ENCODE measurements at regions not wholly inside any gene's neighbourhood (a gene's known extent, or its start where the extent isn't known, plus 50 kb on each side); places are given as distances from the start of the nearest gene placed in this dataset.

DNA sequence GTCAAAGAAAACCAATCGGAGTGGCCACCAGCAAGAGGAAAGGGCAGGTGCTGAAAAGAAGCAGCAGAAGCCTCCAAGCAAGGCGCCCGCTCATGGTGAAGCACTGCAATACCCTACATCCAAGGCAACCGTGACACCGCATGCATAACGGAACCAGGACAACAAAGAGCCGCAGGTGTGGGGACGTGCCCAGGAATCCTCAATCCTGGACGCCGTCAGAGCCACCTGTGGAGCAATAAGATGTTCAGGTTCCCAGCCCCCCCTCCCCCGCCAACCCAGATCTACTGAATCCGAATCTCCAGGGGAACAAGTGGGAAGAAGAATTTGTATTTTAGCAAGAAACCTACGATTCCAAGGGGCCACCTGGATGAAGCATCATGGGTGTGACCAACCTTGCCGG is 70.8 kb downstream of the SHANK2 start:
- Histone ChIP-seq H3K36me3 (no peaks in the 10 kb centered on the region), H3K27me3 (ENCODE audit: insufficient read depth, low read depth, severe bottlenecking) (no peaks in the 10 kb centered on the region), H3K27ac (no peak overlapping the region), H3K9me3 (ENCODE audit: severe bottlenecking) (peaks cover 4% of the 10 kb centered on the region), H3K4me3 (ENCODE audit: low read depth, low read length) (no peak overlapping the region)
- no peak for DNase-seq
- no peak for TF ChIP-seq CTCF (IDR thresholded peaks at IDR 0.05; ENCODE audit: low read depth, low read length)

- H3K27me3 ChIP-seq (ENCODE audit: insufficient read depth, low read depth, severe bottlenecking) = no peaks in the 10 kb centered on the region
- DNase-seq = no peak
- no peak for TF ChIP-seq CTCF (IDR thresholded peaks at IDR 0.05; ENCODE audit: low read depth, low read length)
- no peak overlapping the region for H3K27ac ChIP-seq
- H3K9me3 ChIP-seq (ENCODE audit: severe bottlenecking) = peaks cover 4% of the 10 kb centered on the region
- H3K36me3 ChIP-seq = no peaks in the 10 kb centered on the region
- no peak overlapping the region for H3K4me3 ChIP-seq (ENCODE audit: low read depth, low read length)
These were observed 71.5 kb downstream of the SHANK2 start for GRCh38 chr11:71180694-71181470.

GRCh38 chr11:71179877-71180605 is 72.3 kb downstream of the SHANK2 start:
- TF ChIP-seq CTCF (IDR thresholded peaks at IDR 0.05; ENCODE audit: low read depth, low read length) = no peak
- no peak for DNase-seq
- Histone ChIP-seq H3K36me3 (no peaks in the 10 kb centered on the region), H3K4me3 (ENCODE audit: low read depth, low read length) (no peak overlapping the region), H3K9me3 (ENCODE audit: severe bottlenecking) (peaks cover 4% of the 10 kb centered on the region), H3K27ac (no peak overlapping the region), H3K27me3 (ENCODE audit: insufficient read depth, low read depth, severe bottlenecking) (no peaks in the 10 kb centered on the region)

GRCh38 chr11:71178076-71178475 is 74.3 kb downstream of the SHANK2 start:
- H3K27me3 ChIP-seq (ENCODE audit: insufficient read depth, low read depth, severe bottlenecking) = no peaks in the 10 kb centered on the region
- H3K27ac ChIP-seq = no peak overlapping the region
- DNase-seq = no peak
- TF ChIP-seq CTCF (IDR thresholded peaks at IDR 0.05; ENCODE audit: low read depth, low read length) = no peak
- H3K9me3 ChIP-seq (ENCODE audit: severe bottlenecking) = peaks cover 4% of the 10 kb centered on the region
- no peaks in the 10 kb centered on the region for H3K36me3 ChIP-seq
- no peak overlapping the region for H3K4me3 ChIP-seq (ENCODE audit: low read depth, low read length)

DNA sequence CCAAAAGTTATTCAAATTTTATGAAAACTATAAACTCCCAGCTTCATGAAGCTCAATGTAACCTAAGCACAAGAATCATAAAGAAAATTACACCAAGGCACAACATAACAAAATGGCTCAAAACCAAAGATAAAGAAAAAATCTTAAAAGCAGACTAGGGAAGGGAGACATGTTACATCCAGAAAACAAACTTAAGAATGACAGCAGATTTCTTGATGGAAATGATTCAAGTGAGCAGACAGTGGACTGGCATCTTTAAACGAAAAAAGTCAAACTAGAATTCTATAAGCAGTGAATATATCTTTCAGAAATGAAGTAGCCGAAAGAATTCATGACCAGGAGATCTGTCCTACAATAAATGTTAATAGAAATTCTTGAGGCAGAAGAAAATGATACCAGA is 75.6 kb downstream of the SHANK2 start:
- no peak for TF ChIP-seq CTCF (IDR thresholded peaks at IDR 0.05; ENCODE audit: low read depth, low read length)
- no peak overlapping the region for H3K4me3 ChIP-seq (ENCODE audit: low read depth, low read length)
- H3K27ac ChIP-seq = no peak overlapping the region
- no peaks in the 10 kb centered on the region for H3K27me3 ChIP-seq (ENCODE audit: insufficient read depth, low read depth, severe bottlenecking)
- peaks cover 4% of the 10 kb centered on the region for H3K9me3 ChIP-seq (ENCODE audit: severe bottlenecking)
- DNase-seq = no peak
- no peaks in the 10 kb centered on the region for H3K36me3 ChIP-seq
